ELR (cell line): ENCODE measurements at regions not wholly inside any gene's neighbourhood (a gene's known extent, or its start where the extent isn't known, plus 50 kb on each side); places are given as distances from the start of the nearest gene placed in this dataset.
"Not testable (repeated sequence)": the region's sequence is repeated elsewhere in the genome, so short reads cannot be mapped to it uniquely, and the experiment has no call there.

Experiments used
- DNase-seq: peaks from one replicate; pipeline ENCODE4 v3.0.0-alpha.2; 2015; ENCODE audit warnings: low read depth

GRCh38 chr5:154653418-154653763 is 101.8 kb upstream of the LARP1 start:
- no peak for DNase-seq

GRCh38 chr5:154652746-154653417 is 102.3 kb upstream of the LARP1 start:
- DNase-seq, result no peak

- not testable (repeated sequence) for DNase-seq
Observed at GRCh38 chr5:154651795-154652194, 103.4 kb upstream of the LARP1 start.

GRCh38 chr5:154648706-154649105 is 106.5 kb upstream of the LARP1 start:
- DNase-seq, result peak; percentile 19

- no peak for DNase-seq
Observed at GRCh38 chr5:154648229-154648628, 106.9 kb upstream of the LARP1 start.

- no peak for DNase-seq
Observed at GRCh38 chr5:154647761-154648145, 107.4 kb upstream of the LARP1 start.

GRCh38 chr5:154647114-154647760 is 107.9 kb upstream of the LARP1 start:
- no peak for DNase-seq

GRCh38 chr5:154646745-154647113 is 108.4 kb upstream of the LARP1 start:
- DNase-seq, result no peak

GRCh38 chr5:154644745-154645411 is 110.3 kb upstream of the LARP1 start:
- no peak for DNase-seq

- peak; percentile 66 for DNase-seq
Observed at GRCh38 chr5:154642499-154643245, 112.5 kb upstream of the LARP1 start.

GRCh38 chr5:154640213-154640831 is 114.9 kb upstream of the LARP1 start:
- peak; percentile 49 for DNase-seq

GRCh38 chr5:154636786-154637185 is 118.4 kb upstream of the LARP1 start:
- DNase-seq, result not testable (repeated sequence)

GRCh38 chr5:154636271-154636670 is 118.9 kb upstream of the LARP1 start:
- not testable (repeated sequence) for DNase-seq

GRCh38 chr5:154633744-154634143 is 121.4 kb upstream of the LARP1 start:
- DNase-seq, result not testable (repeated sequence)

GRCh38 chr5:154631141-154631540 is 124.0 kb upstream of the LARP1 start:
- DNase-seq, result no peak

- DNase-seq, result no peak
Observed at GRCh38 chr5:154630410-154630809, 124.8 kb upstream of the LARP1 start.

GRCh38 chr5:154628685-154629084 is 126.5 kb upstream of the LARP1 start:
- DNase-seq, result no peak

- DNase-seq, result no peak
Observed at GRCh38 chr5:154627698-154628678, 127.2 kb upstream of the LARP1 start.

- no peak for DNase-seq
Observed at GRCh38 chr5:154626876-154627557, 128.2 kb upstream of the LARP1 start.

- DNase-seq, result no peak
Observed at GRCh38 chr5:154625031-154625430, 130.1 kb upstream of the LARP1 start.
